ENCODE measurements at regions not wholly inside any gene's neighbourhood (a gene's known extent, or its start where the extent isn't known, plus 50 kb on each side); places are given as distances from the start of the nearest gene placed in this dataset.

DNA sequence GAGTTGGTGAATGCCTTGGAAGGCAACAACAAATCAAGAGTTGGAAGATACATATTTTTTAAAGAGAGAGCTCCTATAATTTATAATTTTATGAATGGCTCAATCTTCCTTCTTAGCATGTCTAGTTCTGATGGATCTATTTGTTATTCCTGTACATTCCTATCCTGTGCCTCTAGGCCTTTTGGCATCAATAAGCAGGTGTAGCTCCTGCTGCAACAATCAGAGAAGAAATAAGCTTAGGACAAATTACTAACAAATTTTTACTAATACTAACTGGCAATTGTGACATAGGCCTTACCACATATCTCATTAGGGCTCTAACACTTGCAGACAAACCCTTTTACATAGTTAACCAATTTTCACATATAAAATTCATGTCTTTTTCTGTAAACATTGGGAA lies 682.0 kb downstream of the LTN1 start:
- H3K4me2 ChIP-seq: no peak overlapping the region
- no peaks in the 10 kb centered on the region for H3F3A ChIP-seq (replicated peaks; ENCODE audit: low read depth)
- Mint-ChIP-seq H3K4me1 (peaks cover 13% of the 10 kb centered on the region), H3K27ac (no peak overlapping the region), H3K36me3 (ENCODE audit: low read depth) (peaks cover 6% of the 10 kb centered on the region), H3K9me3 (peaks cover 10% of the 10 kb centered on the region; the same call in 2 of the 3 replicates), H3K27me3 (ENCODE audit: insufficient read depth, low read depth, poor library complexity) (no peaks in the 10 kb centered on the region), H3K4me3 (no peak overlapping the region)
- H4K20me1 ChIP-seq (replicated peaks; ENCODE audit: insufficient read depth): no peaks in the 10 kb centered on the region
- H3K27me3 ChIP-seq (ENCODE audit: insufficient read depth): no peaks in the 10 kb centered on the region
- H3K4me3 ChIP-seq: no peak overlapping the region
- DNase-seq (ENCODE audit: low spot score): no peak
- no peak overlapping the region for H2AFZ ChIP-seq
- 0 out of 2 replicates have a peak, but pooled peaks cover 2% of the 10 kb centered on the region for H3K9me2 ChIP-seq (ENCODE audit: insufficient read depth)
- no peaks in the 10 kb centered on the region for H3K36me3 ChIP-seq (ENCODE audit: insufficient read depth)
- H3K79me2 ChIP-seq (replicated peaks; ENCODE audit: insufficient read depth): no peaks in the 10 kb centered on the region
- TF ChIP-seq JUNB (IDR thresholded peaks at IDR 0.05; ENCODE audit: unreplicated experiment): no peak
- no peak for TF ChIP-seq STAT1 (IDR thresholded peaks at IDR 0.05; ENCODE audit: unreplicated experiment)
- TF ChIP-seq, protein P1, sequence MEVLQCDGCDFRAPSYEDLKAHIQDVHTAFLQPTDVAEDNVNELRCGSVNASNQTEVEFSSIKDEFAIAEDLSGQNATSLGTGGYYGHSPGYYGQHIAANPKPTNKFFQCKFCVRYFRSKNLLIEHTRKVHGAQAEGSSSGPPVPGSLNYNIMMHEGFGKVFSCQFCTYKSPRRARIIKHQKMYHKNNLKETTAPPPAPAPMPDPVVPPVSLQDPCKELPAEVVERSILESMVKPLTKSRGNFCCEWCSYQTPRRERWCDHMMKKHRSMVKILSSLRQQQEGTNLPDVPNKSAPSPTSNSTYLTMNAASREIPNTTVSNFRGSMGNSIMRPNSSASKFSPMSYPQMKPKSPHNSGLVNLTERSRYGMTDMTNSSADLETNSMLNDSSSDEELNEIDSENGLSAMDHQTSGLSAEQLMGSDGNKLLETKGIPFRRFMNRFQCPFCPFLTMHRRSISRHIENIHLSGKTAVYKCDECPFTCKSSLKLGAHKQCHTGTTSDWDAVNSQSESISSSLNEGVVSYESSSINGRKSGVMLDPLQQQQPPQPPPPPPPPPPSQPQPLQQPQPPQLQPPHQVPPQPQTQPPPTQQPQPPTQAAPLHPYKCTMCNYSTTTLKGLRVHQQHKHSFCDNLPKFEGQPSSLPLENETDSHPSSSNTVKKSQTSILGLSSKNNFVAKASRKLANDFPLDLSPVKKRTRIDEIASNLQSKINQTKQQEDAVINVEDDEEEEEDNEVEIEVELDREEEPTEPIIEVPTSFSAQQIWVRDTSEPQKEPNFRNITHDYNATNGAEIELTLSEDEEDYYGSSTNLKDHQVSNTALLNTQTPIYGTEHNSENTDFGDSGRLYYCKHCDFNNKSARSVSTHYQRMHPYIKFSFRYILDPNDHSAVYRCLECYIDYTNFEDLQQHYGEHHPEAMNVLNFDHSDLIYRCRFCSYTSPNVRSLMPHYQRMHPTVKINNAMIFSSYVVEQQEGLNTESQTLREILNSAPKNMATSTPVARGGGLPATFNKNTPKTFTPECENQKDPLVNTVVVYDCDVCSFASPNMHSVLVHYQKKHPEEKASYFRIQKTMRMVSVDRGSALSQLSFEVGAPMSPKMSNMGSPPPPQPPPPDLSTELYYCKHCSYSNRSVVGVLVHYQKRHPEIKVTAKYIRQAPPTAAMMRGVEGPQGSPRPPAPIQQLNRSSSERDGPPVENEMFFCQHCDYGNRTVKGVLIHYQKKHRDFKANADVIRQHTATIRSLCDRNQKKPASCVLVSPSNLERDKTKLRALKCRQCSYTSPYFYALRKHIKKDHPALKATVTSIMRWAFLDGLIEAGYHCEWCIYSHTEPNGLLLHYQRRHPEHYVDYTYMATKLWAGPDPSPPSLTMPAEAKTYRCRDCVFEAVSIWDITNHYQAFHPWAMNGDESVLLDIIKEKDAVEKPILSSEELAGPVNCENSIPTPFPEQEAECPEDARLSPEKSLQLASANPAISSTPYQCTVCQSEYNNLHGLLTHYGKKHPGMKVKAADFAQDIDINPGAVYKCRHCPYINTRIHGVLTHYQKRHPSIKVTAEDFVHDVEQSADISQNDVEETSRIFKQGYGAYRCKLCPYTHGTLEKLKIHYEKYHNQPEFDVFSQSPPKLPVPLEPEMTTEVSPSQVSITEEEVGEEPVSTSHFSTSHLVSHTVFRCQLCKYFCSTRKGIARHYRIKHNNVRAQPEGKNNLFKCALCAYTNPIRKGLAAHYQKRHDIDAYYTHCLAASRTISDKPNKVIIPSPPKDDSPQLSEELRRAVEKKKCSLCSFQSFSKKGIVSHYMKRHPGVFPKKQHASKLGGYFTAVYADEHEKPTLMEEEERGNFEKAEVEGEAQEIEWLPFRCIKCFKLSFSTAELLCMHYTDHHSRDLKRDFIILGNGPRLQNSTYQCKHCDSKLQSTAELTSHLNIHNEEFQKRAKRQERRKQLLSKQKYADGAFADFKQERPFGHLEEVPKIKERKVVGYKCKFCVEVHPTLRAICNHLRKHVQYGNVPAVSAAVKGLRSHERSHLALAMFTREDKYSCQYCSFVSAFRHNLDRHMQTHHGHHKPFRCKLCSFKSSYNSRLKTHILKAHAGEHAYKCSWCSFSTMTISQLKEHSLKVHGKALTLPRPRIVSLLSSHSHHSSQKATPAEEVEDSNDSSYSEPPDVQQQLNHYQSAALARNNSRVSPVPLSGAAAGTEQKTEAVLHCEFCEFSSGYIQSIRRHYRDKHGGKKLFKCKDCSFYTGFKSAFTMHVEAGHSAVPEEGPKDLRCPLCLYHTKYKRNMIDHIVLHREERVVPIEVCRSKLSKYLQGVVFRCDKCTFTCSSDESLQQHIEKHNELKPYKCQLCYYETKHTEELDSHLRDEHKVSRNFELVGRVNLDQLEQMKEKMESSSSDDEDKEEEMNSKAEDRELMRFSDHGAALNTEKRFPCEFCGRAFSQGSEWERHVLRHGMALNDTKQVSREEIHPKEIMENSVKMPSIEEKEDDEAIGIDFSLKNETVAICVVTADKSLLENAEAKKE (CRISPR knock-in tag; IDR thresholded peaks at IDR 0.05): no peak
- TF ChIP-seq EZH2 (IDR thresholded peaks at IDR 0.05; ENCODE audit: low read depth, unreplicated experiment): no peak
- TF ChIP-seq POLR2AphosphoS5 (IDR thresholded peaks at IDR 0.05; ENCODE audit: low read depth): no peak
- ATAC-seq: no peak
- H3K4me1 ChIP-seq (ENCODE audit: insufficient read depth): 0 out of 2 replicates have a peak, but pooled peaks cover 4% of the 10 kb centered on the region
- no peak overlapping the region for H3K27ac ChIP-seq (ENCODE audit: low read depth)

DNA sequence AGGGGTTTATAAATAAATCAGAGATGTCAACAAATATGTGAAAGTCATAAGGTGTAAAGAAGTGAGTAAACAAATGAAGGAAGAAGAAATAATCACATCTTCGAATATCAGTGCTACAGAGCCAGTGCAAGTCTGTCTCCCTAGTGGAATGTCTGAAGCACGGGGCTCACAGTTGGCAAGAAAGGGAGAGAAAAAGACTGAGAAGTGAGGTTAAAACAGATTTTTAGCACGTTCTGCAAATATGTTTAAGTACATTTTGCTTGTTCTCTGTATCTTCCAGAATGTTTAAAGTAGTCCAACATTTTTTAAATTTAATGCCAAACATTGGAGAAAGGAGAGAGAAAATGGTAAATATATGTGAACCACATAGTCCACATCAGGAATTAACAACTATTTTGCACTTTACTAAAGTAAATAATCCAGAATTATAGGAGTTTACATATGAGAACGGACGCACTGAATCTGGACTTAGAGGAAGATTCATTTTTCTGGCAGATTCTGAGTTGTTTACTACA lies 682.4 kb downstream of the LTN1 start:
- Histone ChIP-seq H3K27ac (ENCODE audit: low read depth) (no peak overlapping the region), H3K4me3 (no peak overlapping the region), H3K79me2 (replicated peaks; ENCODE audit: insufficient read depth) (no peaks in the 10 kb centered on the region), H3K4me1 (ENCODE audit: insufficient read depth) (0 out of 2 replicates have a peak, but pooled peaks cover 4% of the 10 kb centered on the region), H3F3A (replicated peaks; ENCODE audit: low read depth) (no peaks in the 10 kb centered on the region), H3K36me3 (ENCODE audit: insufficient read depth) (no peaks in the 10 kb centered on the region), H4K20me1 (replicated peaks; ENCODE audit: insufficient read depth) (no peaks in the 10 kb centered on the region), H3K9me2 (ENCODE audit: insufficient read depth) (0 out of 2 replicates have a peak, but pooled peaks cover 5% of the 10 kb centered on the region), H3K27me3 (ENCODE audit: insufficient read depth) (no peaks in the 10 kb centered on the region), H2AFZ (no peak overlapping the region), H3K4me2 (no peak overlapping the region)
- peaks cover 6% of the 10 kb centered on the region for H3K36me3 Mint-ChIP-seq (ENCODE audit: low read depth)
- peaks cover 10% of the 10 kb centered on the region; the same call in 2 of the 3 replicates for H3K9me3 Mint-ChIP-seq
- no peak overlapping the region for H3K4me3 Mint-ChIP-seq
- DNase-seq (ENCODE audit: low spot score) (no peak), ATAC-seq (no peak)
- H3K27me3 Mint-ChIP-seq (ENCODE audit: insufficient read depth, low read depth, poor library complexity): no peaks in the 10 kb centered on the region
- H3K4me1 Mint-ChIP-seq: peaks cover 13% of the 10 kb centered on the region
- no peak overlapping the region for H3K27ac Mint-ChIP-seq
- TF ChIP-seq, protein P2, sequence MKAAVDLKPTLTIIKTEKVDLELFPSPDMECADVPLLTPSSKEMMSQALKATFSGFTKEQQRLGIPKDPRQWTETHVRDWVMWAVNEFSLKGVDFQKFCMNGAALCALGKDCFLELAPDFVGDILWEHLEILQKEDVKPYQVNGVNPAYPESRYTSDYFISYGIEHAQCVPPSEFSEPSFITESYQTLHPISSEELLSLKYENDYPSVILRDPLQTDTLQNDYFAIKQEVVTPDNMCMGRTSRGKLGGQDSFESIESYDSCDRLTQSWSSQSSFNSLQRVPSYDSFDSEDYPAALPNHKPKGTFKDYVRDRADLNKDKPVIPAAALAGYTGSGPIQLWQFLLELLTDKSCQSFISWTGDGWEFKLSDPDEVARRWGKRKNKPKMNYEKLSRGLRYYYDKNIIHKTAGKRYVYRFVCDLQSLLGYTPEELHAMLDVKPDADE (IDR thresholded peaks at IDR 0.05): no peak
- TF ChIP-seq ZNF114 (CRISPR knock-in tag; IDR thresholded peaks at IDR 0.05) (no peak), ZNF331 (CRISPR knock-in tag; IDR thresholded peaks at IDR 0.05; ENCODE audit: low read depth) (no peak), STAT1 (IDR thresholded peaks at IDR 0.05; ENCODE audit: unreplicated experiment) (no peak), EZH2 (IDR thresholded peaks at IDR 0.05; ENCODE audit: low read depth, unreplicated experiment) (no peak), EZH2phosphoT487 (IDR thresholded peaks at IDR 0.05; ENCODE audit: unreplicated experiment) (no peak)
- TF ChIP-seq, protein P3, sequence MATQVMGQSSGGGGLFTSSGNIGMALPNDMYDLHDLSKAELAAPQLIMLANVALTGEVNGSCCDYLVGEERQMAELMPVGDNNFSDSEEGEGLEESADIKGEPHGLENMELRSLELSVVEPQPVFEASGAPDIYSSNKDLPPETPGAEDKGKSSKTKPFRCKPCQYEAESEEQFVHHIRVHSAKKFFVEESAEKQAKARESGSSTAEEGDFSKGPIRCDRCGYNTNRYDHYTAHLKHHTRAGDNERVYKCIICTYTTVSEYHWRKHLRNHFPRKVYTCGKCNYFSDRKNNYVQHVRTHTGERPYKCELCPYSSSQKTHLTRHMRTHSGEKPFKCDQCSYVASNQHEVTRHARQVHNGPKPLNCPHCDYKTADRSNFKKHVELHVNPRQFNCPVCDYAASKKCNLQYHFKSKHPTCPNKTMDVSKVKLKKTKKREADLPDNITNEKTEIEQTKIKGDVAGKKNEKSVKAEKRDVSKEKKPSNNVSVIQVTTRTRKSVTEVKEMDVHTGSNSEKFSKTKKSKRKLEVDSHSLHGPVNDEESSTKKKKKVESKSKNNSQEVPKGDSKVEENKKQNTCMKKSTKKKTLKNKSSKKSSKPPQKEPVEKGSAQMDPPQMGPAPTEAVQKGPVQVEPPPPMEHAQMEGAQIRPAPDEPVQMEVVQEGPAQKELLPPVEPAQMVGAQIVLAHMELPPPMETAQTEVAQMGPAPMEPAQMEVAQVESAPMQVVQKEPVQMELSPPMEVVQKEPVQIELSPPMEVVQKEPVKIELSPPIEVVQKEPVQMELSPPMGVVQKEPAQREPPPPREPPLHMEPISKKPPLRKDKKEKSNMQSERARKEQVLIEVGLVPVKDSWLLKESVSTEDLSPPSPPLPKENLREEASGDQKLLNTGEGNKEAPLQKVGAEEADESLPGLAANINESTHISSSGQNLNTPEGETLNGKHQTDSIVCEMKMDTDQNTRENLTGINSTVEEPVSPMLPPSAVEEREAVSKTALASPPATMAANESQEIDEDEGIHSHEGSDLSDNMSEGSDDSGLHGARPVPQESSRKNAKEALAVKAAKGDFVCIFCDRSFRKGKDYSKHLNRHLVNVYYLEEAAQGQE (IDR thresholded peaks at IDR 0.05; ENCODE audit: unreplicated experiment): no peak

Data from GM23338 (cell line).